C4-2B (cell line): ENCODE measurements at regions not wholly inside any gene's neighbourhood (a gene's known extent, or its start where the extent isn't known, plus 50 kb on each side); places are given as distances from the start of the nearest gene placed in this dataset.

ENCODE experiments used
- ZFX ChIP-seq: fragments of 450-650 bp; IDR thresholded peaks from 2 replicates; pipeline ENCODE4 v1.6.1; 2017
- TF ChIP-seq, protein P1 (sequence below): fragments of 450-650 bp; conservative IDR thresholded peaks from 2 replicates; pipeline ENCODE4 v1.5.1; 2017; ENCODE audit warnings: mild to moderate bottlenecking

DNA sequence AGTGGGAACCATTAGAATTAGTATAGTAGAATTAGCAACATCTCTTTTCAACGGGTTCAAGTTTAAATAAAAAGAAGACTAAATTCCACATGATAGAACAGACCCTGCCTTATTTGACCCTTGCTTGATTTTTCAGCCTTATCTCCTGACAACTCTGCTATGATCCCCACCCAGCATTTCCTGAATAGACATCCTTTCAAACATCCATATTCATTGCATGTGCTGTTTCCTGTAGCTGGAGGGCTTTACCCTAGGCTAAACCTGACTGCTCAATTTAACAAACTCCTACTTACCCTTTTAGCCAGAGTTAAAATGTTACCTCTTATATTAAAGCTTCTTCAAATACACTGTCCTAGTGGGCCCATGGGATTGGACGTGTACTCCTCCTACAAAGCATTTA lies 594.8 kb upstream of the ARID1B start:
- TF ChIP-seq, protein P1, sequence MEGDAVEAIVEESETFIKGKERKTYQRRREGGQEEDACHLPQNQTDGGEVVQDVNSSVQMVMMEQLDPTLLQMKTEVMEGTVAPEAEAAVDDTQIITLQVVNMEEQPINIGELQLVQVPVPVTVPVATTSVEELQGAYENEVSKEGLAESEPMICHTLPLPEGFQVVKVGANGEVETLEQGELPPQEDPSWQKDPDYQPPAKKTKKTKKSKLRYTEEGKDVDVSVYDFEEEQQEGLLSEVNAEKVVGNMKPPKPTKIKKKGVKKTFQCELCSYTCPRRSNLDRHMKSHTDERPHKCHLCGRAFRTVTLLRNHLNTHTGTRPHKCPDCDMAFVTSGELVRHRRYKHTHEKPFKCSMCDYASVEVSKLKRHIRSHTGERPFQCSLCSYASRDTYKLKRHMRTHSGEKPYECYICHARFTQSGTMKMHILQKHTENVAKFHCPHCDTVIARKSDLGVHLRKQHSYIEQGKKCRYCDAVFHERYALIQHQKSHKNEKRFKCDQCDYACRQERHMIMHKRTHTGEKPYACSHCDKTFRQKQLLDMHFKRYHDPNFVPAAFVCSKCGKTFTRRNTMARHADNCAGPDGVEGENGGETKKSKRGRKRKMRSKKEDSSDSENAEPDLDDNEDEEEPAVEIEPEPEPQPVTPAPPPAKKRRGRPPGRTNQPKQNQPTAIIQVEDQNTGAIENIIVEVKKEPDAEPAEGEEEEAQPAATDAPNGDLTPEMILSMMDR, result no peak
- TF ChIP-seq ZFX, result no peak
